IPS DF 6.9 (cell line): ENCODE measurements at regions not wholly inside any gene's neighbourhood (a gene's known extent, or its start where the extent isn't known, plus 50 kb on each side); places are given as distances from the start of the nearest gene placed in this dataset.
"Not testable (repeated sequence)": the region's sequence is repeated elsewhere in the genome, so short reads cannot be mapped to it uniquely, and the experiment has no call there.

Experiments
- DNase-seq: peaks from one replicate; pipeline ENCODE4 v3.0.0-alpha.2; 2013; ENCODE audit warnings: low read depth, low spot score
- H3K27ac ChIP-seq: one replicate; pipeline ENCODE4 v1.5.1; 2013; ENCODE audit warnings: low read length, control low read depth
- H3K27me3 ChIP-seq: 2 replicates; pipeline ENCODE4 v1.6.1; 2013; ENCODE audit warnings: mild to moderate bottlenecking, low read length; ENCODE audit not compliant: control insufficient read depth, insufficient read depth
- H3K36me3 ChIP-seq: 2 replicates; pipeline ENCODE4 v1.6.1; 2013; ENCODE audit warnings: low read length; ENCODE audit not compliant: control insufficient read depth, insufficient read depth
- H3K4me1 ChIP-seq: 2 replicates; pipeline ENCODE4 v1.6.1; 2013; ENCODE audit warnings: low read length; ENCODE audit not compliant: control insufficient read depth, insufficient read depth
- H3K4me3 ChIP-seq: 2 replicates; pipeline ENCODE4 v1.5.1; 2013; ENCODE audit warnings: mild to moderate bottlenecking, low read length
- H3K9me3 ChIP-seq: 2 replicates; pipeline ENCODE4 v1.6.1; 2013; ENCODE audit warnings: low read length, inconsistent platforms; ENCODE audit not compliant: control insufficient read depth, insufficient read depth
- WGBS: extraction: QIAGEN DNeasy Blood & Tissue Kit; methylation state at CpG from one replicate; pipeline ENCODE4 v1.1.7; 2013; ENCODE audit warnings: mixed read lengths, missing lambda C conversion rate; ENCODE audit not compliant: insufficient read length, insufficient coverage; 5-methylcytosine and 5-hydroxymethylcytosine counted together

DNA sequence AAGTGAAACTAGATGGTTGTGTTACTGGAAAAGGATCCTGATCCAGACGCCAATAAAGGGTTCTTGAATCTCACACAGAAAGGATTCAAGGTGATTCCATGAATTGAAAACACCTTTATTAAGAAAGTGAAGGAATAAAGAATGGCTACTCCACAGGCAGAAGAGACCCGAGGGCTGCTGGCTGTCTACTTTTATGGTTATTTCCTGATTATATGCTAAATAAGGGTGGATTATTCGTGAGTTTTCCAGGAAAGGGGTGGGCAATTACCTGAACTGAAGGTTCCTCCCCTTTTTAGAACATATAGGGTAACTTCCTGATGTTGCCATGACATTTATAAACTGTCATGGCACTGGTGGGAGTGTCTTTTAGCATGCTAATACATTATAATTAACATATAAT lies 50.9 kb upstream of the WARS2 start:
- no peaks in the 10 kb centered on the region for H3K9me3 ChIP-seq
- no peaks in the 10 kb centered on the region for H3K27me3 ChIP-seq
- H3K27ac ChIP-seq: no peak overlapping the region
- DNase-seq: no peak
- WGBS: no CpG with 5 or more reads among the region's 3 CpGs
- no peaks in the 10 kb centered on the region for H3K4me1 ChIP-seq
- no peak overlapping the region for H3K4me3 ChIP-seq
- no peaks in the 10 kb centered on the region for H3K36me3 ChIP-seq

DNA sequence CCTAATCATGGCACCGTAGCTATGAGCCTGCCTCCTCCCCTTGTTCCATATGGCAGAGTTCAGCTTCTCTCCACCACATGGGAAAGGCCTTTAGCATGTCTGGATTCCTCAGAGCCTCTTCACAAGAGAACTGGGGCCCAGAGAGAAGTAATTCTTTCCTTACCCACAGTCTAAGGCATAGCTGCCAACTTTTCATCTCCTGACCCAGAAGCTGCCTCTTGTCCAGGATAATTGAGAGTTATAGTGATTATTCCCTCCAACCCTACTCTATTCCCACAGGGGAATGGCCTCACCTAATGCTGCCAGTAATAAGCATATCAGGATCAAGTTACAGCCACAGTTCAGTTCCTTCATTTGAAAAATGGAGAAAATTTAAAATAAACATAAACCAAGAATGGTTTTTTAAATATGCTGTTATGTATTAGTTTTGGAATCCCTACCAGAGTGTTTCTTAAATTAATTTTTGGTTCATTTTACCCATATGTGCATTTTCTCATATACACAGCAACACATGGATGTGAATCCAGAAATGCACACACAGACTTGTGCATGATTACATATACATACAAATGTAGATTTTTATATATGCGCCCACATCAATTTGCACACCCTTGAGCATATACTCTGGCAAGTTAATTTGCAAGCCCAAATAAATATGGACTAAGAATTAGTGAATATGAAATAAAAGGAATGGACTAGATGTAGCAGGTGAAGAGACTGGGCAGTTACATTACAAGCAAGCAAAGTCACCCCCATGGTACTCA lies 63.9 kb upstream of the WARS2 start:
- no CpG with 5 or more reads among the region's 2 CpGs for WGBS
- H3K36me3 ChIP-seq: no peaks in the 10 kb centered on the region
- H3K4me3 ChIP-seq: no peak overlapping the region
- no peaks in the 10 kb centered on the region for H3K9me3 ChIP-seq
- no peak overlapping the region for H3K27ac ChIP-seq
- H3K4me1 ChIP-seq: no peaks in the 10 kb centered on the region
- H3K27me3 ChIP-seq: no peaks in the 10 kb centered on the region
- DNase-seq: no peak

DNA sequence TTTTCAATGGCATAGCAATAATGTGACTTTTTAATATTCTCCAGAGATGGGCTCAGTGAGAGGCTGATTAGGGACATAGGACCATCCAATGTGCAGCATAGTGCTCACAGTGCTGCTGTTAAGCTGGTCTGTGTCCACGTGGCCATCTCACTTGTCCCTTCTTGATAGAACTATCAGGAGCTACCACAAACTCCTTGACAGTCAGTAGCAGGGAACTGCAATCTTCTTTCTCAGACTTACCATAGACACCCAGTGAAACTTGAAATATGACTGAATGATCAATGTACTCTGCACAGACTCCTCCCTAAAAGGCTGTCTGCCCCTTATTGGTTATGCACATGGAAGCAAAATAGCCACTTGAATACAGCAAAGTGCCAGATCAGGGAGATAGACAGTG lies 64.5 kb upstream of the WARS2 start:
- H3K9me3 ChIP-seq: no peaks in the 10 kb centered on the region
- no peaks in the 10 kb centered on the region for H3K36me3 ChIP-seq
- no peaks in the 10 kb centered on the region for H3K4me1 ChIP-seq
- H3K4me3 ChIP-seq: no peak overlapping the region
- H3K27me3 ChIP-seq: no peaks in the 10 kb centered on the region
- no CpG with 5 or more reads among the region's 1 CpG for WGBS
- no peak for DNase-seq
- no peak overlapping the region for H3K27ac ChIP-seq

DNA sequence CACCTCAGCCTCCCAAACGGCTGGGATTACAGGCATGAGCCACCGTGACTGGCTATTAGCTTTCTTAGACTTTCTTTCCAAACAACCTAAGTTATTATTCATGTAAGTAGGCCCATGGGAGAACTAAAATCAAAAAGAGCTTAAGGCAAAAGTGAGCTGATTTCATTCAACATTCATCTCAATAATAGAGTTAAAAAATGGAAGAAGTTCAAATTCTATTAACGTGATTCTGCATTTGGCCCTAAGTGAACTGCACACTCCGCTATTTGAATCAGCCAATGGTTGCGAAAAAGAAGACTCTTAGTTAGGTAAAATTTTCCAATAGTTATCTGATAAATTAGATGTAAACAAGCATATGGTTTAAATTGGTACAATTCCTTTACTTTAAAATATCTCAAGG lies 68.6 kb upstream of the WARS2 start:
- Histone ChIP-seq H3K4me3 (no peak overlapping the region), H3K4me1 (no peaks in the 10 kb centered on the region), H3K36me3 (no peaks in the 10 kb centered on the region), H3K27me3 (no peaks in the 10 kb centered on the region), H3K9me3 (no peaks in the 10 kb centered on the region), H3K27ac (no peak overlapping the region)
- no peak for DNase-seq
- no CpG with 5 or more reads among the region's 5 CpGs for WGBS

DNA sequence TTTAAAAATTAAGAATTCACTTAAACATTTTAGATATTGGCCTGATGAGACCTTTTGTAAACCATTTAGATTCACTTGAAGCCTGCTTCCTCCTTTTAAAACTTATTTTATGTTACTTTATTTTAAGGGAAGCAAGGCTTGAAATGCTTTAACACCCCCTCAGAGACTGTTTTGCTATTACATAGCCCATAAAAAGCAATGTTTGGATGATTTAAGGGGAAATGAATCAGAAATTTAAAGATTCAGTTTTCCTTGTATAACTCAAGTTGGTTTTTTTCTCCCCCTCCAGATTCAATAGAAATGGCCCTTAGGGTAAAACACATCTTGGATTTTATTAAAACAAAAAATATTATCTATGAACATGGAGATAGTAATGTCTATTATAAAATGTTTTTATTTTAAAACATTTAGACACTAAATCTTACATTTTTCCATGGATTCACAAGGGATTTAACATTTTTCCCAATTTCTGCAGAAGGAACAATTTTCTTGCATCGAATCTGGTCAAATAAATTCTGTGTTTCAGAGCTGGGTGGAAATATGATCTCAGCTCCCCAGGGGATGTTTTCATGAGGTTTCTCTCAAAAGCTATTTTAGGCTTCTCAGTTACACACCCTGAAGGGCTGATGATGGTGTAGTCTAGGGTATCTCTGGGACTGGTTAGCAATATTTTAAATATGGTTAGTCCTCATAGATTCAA lies 69.3 kb upstream of the WARS2 start:
- H3K9me3 ChIP-seq: no peaks in the 10 kb centered on the region
- H3K36me3 ChIP-seq: no peaks in the 10 kb centered on the region
- H3K4me3 ChIP-seq: no peak overlapping the region
- no CpG with 5 or more reads among the region's 1 CpG for WGBS
- H3K27ac ChIP-seq: no peak overlapping the region
- DNase-seq: no peak
- no peaks in the 10 kb centered on the region for H3K4me1 ChIP-seq
- H3K27me3 ChIP-seq: no peaks in the 10 kb centered on the region

DNA sequence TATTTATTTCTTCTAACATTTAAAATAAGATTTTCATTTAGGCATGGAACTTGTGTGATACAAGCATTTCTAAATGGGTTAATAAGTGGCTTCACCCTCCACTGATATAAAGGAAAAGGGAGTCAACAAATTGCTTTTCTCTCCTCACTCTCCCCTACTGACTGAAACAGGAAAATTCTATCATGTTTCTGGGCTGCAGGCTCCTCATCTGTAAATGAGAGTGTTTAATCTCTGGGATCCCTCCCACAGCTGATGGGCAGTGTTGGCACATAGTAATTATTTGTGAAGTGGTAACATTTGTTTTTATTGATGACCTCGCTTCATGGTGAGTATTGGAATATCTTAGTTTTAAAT lies 69.8 kb upstream of the WARS2 start:
- H3K4me1 ChIP-seq: no peaks in the 10 kb centered on the region
- no peak overlapping the region for H3K27ac ChIP-seq
- no peak for DNase-seq
- H3K27me3 ChIP-seq: no peaks in the 10 kb centered on the region
- no CpG with 5 or more reads among the region's 1 CpG for WGBS
- H3K9me3 ChIP-seq: no peaks in the 10 kb centered on the region
- H3K4me3 ChIP-seq: no peak overlapping the region
- no peaks in the 10 kb centered on the region for H3K36me3 ChIP-seq

DNA sequence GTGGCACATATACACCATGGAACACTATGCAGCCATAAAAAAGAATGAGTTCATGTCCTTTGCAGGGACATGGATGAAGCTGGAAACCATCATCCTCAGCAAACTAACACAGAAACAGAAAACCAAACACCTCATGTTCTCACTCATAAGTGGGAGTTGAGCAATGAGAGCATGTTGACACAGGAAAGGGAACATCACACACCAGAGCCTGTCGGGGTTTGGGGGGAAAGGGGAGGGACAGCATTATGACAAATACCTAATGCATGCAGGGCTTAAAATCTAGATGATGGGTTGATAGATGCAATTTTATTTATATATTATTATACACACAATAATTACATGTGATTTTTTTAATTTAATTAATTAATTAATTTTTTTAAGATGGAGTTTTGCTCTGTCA lies 72.8 kb upstream of the WARS2 start:
- no CpG with 5 or more reads among the region's 1 CpG for WGBS
- H3K27ac ChIP-seq, H3K9me3 ChIP-seq, H3K4me1 ChIP-seq, H3K4me3 ChIP-seq, H3K36me3 ChIP-seq, DNase-seq, H3K27me3 ChIP-seq: not testable (repeated sequence)

DNA sequence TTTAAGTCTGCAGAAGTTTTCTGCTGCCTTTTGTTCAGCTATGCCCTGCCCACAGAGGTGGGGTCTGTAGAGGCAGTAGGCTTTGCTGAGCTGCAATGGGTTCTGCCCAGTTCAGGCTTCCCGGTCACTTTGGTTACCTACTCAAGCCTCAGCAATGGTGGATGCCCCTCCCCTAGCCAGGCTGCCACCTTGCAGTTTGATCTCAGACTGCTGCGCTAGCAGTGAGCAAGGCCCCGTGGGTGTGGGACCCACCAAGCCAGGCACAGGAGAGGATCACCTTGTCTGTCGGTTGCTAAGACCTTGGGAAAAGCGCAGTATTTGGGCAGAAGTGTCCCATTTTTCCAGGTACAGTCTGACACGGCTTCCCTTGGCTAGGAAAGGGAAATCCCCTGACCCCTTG lies 74.5 kb upstream of the WARS2 start:
- not testable (repeated sequence) for DNase-seq, H3K36me3 ChIP-seq
- WGBS: no CpG with 5 or more reads among the region's 6 CpGs

DNA sequence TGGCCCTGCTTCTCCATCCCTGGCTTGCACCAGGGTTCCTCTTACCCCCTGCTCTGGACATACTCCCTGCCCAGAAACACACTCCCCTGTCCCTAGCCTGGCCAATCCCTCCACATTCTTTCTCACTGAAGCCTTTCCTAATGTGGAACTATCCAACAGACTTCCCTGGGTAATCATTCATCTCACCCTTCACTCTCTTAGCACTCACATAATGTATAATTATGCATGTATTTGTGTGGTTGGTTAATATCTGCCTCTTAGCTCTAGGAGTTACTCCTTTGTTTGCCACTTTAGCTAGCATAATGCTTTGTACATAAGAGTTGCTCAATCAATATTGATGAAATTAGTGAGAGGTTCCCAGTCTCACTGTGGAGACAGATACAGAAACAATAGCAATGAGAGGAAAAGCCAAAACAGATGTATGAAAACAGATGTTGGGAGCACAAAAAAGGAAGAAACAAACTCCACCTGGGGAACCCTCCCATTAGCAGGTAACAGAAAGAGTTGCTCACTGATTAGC lies 76.9 kb upstream of the WARS2 start:
- H3K36me3 ChIP-seq: no peaks in the 10 kb centered on the region
- no peaks in the 10 kb centered on the region for H3K4me1 ChIP-seq
- no peaks in the 10 kb centered on the region for H3K9me3 ChIP-seq
- H3K27ac ChIP-seq: no peak overlapping the region
- DNase-seq: no peak
- H3K27me3 ChIP-seq: no peaks in the 10 kb centered on the region
- no peak overlapping the region for H3K4me3 ChIP-seq

More for the DNA sequence above, 74.5 kb upstream of the WARS2 start:
- H3K27ac ChIP-seq, H3K27me3 ChIP-seq, H3K4me1 ChIP-seq, H3K4me3 ChIP-seq, H3K9me3 ChIP-seq: not testable (repeated sequence)

DNA sequence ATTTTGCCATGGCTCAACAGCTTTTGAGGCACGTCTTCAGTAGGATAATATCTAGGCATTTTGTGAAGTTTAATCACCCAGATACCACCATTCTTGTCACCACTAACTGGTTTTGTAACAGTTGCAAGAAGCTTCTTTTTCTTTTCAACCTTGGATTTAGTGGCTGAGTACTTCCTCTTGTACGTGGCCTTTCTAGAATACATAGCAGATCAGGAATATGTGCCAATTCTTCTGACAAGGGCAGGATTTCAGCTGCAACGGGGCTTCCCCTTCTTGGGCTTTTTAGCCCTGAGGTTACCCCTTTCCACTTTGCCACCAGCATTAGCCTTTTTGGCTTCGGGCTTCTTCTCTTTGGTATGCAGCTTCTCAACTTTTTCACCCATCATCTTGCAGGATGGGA lies 79.3 kb upstream of the WARS2 start:
- no peak overlapping the region for H3K27ac ChIP-seq
- DNase-seq: no peak
- H3K27me3 ChIP-seq: no peaks in the 10 kb centered on the region
- no peaks in the 10 kb centered on the region for H3K9me3 ChIP-seq
- H3K36me3 ChIP-seq: no peaks in the 10 kb centered on the region
- H3K4me3 ChIP-seq: no peak overlapping the region
- H3K4me1 ChIP-seq: no peaks in the 10 kb centered on the region
- no CpG with 5 or more reads among the region's 4 CpGs for WGBS

DNA sequence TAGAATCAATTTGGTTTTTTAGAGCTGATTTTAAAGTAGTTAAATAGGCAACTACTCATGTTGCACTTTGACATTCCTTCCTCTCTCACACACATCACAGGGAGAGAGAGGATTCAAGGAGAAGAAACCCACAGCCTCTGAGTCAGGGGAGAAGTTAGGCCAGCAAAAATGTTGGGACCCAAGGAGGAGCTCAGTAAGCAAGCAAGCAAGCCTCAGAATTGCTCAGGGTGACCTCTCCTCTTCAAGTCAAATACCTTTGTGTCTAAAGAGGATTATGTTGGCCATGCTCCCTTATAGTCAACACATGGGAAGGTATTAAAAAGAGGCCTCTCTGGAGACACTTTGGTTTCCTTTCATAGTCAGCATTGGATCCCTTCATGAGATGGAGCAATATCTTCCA lies 80.5 kb upstream of the WARS2 start:
- no peaks in the 10 kb centered on the region for H3K4me1 ChIP-seq
- no peak overlapping the region for H3K27ac ChIP-seq
- no peak overlapping the region for H3K4me3 ChIP-seq
- no peaks in the 10 kb centered on the region for H3K27me3 ChIP-seq
- no peak for DNase-seq
- no peaks in the 10 kb centered on the region for H3K36me3 ChIP-seq
- no peaks in the 10 kb centered on the region for H3K9me3 ChIP-seq
